Thymus (tissue), 11 donors: ENCODE measurements at regions not wholly inside any gene's neighbourhood (a gene's known extent, or its start where the extent isn't known, plus 50 kb on each side); places are given as distances from the start of the nearest gene placed in this dataset.
A peak's percentile ranks its signal among the peaks of the same experiment; 100 is the strongest.

Experiments
- DNase-seq, 9 donors: peaks; one replicate each; pipeline ENCODE4 v3.0.0-alpha.2; 2013; ENCODE audit warnings: low spot score in 9 of 9, low read depth in 6 of 9, missing footprints in 1 of 9
- H3K27ac ChIP-seq, 2 donors: one replicate each; pipeline ENCODE4 v1.5.1; 2013; ENCODE audit warnings: control low read depth in 1 of 2, low read depth in 1 of 2, low read length in 1 of 2, mild to moderate bottlenecking in 1 of 2, moderate library complexity in 1 of 2
- H3K27me3 ChIP-seq, 2 donors: one replicate each; pipeline ENCODE4 v1.5.1; 2013; ENCODE audit warnings: low read length in 1 of 2; ENCODE audit not compliant: control insufficient read depth in 2 of 2, insufficient read depth in 1 of 2
- H3K36me3 ChIP-seq, 2 donors: one replicate each; pipeline ENCODE4 v1.5.1; 2013; ENCODE audit warnings: low read length in 1 of 2, mild to moderate bottlenecking in 1 of 2, moderate library complexity in 1 of 2; ENCODE audit not compliant: control insufficient read depth in 2 of 2, insufficient read depth in 2 of 2
- H3K4me1 ChIP-seq, 2 donors: one replicate each; pipeline ENCODE4 v1.5.1; 2013; ENCODE audit warnings: low read length in 2 of 2; ENCODE audit not compliant: control insufficient read depth in 2 of 2, insufficient read depth in 2 of 2
- H3K4me3 ChIP-seq, 2 donors: one replicate each; pipeline ENCODE4 v1.5.1; 2013; ENCODE audit warnings: low read length in 2 of 2, control low read depth in 1 of 2, mild to moderate bottlenecking in 1 of 2
- H3K9me3 ChIP-seq, 2 donors: one replicate each; pipeline ENCODE4 v1.5.1; 2013; ENCODE audit warnings: low read length in 1 of 2, mild to moderate bottlenecking in 1 of 2; ENCODE audit not compliant: control insufficient read depth in 2 of 2, insufficient read depth in 1 of 2
- WGBS: extraction: QIAGEN DNeasy Blood & Tissue Kit; methylation state at CpG from one replicate; pipeline ENCODE4 v1.1.7; 2013; 5-methylcytosine and 5-hydroxymethylcytosine counted together
- donor health status: healthy.

DNA sequence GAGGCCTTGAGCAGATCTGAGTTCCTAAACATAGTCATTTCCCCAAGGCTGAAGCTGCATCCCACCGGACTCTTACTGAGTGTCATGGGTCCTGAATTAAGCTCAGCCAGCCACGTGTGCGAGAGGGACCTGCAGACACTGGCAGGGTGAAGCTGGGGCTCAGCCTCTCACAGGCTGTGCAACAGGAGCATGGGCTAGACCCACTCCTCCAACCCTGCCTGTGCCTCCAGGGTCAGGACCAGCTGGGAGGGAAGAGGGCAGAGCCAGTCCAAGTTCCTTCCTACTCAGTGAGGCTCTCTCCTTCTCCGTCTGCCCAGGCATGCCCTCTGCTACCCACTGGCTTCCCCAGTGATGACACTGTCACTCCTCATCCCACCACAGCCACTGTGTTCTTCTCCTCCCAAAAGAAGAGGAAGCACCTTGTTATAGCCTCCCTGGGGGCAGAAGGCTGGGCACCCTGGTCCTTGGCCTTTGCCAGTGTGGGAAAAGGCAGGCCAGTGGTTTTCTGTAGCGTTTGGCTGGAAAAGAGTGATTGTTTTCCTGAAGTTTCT lies 78.9 kb downstream of the KCNF1 start:
- Histone ChIP-seq H3K4me1 (no peaks in the 10 kb centered on the region), H3K9me3 (no peaks in the 10 kb centered on the region), H3K27me3 (peaks cover 0 to 4% of the 10 kb centered on the region in 2 donors), H3K36me3 (no peaks in the 10 kb centered on the region), H3K4me3 (no peak overlapping the region), H3K27ac (no peak overlapping the region)
- 89% methylated on average over 5 of the region's 5 CpGs for WGBS
- DNase-seq = no peak

DNA sequence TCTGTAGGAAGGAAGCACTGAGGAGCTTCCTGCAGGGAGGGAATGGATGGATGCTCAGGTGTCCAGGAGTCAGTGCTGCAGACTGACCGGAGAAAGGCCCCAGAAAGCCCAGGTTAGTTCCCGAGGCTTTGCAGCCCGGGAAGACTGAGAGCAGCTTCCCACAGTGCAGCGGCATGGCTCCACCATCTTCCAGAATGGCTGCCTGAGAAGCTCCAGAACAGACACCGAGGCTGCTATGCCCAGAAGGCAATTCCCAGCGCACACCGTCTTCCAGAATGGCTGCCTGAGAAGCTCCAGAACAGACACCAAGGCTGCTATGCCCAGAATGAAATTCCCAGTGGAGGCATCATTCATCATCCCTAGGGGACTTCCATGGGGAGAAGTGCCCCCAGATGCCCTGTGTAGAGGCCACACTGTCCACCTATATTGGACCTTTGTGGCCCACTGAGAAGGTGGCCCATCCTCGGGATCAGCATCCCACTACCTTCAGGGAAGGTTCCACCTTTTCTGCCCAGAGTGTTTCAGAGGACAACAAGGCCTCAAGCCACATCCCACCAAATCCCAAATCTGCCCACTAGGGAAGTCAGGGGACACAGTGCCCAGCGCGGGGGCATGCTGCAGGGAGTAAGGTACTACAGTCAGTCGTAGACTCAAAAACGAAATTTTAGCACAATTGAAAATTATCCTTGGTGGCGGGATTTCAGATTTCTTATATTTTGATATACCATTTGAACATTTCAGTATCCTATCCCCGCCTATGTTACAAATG lies 80.5 kb downstream of the KCNF1 start:
- Histone ChIP-seq H3K36me3 (no peaks in the 10 kb centered on the region), H3K27ac (no peak overlapping the region), H3K9me3 (no peaks in the 10 kb centered on the region), H3K4me1 (no peaks in the 10 kb centered on the region), H3K4me3 (no peak overlapping the region), H3K27me3 (peaks cover 0 to 4% of the 10 kb centered on the region in 2 donors)
- no peak for DNase-seq
- 92% methylated on average over 14 of the region's 14 CpGs for WGBS

DNA sequence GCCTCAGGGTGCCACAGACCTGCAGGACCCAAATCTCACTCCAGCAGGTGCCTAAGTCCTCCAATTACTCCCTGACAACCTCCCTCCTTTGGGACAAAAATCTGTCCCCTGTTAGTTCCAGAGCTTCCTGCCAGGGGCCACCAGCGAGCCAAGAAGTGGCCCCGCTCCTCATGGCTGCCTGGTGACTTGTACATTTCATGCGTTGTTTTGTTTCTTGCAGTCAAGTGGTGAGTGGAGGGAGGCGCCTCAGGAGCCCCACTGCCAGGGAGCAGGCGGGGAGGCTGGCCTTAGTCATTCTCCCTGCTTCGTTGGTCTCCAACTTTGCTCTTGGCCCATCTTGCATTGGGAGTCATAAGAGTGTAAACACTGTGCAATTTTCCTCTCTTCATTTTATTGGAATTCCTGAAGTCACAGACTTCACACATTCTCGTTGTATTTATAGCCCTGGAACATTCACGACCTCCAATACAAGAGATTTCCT lies 81.3 kb downstream of the KCNF1 start:
- 69% methylated on average over 8 of the region's 8 CpGs for WGBS

DNA sequence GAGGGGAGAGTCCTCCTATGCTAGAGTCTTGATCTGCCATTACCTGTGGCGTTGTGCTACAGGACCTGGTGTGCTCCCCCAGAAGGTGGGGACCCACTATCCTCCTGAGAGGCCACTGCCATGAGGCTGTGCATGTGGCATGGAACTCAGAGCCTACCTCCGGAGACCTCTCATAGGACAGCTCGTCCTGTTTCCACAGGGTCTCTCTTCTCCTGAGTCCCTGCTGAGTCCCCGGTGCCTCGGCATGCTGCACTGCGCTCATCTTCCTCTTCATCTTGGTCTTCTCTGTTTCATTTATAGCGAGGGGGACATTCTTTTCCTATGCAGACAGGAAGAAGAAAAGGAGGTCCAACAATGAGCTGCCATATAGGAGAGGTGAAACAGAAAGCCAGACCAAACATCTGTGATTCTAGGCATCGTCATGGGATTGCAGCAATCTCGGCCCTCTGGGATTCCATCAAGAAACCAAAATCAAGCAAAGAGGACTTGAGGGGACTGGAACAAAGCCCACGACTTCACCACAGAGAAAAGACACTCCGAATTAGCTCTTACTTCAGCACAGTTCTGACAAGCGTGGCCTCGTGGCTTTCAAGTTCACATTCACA lies 83.7 kb downstream of the KCNF1 start:
- DNase-seq = no peak
- 90% methylated on average over 13 of the region's 13 CpGs for WGBS
- Histone ChIP-seq H3K27me3 (peaks cover 0 to 4% of the 10 kb centered on the region in 2 donors), H3K4me3 (no peak overlapping the region), H3K36me3 (no peaks in the 10 kb centered on the region), H3K27ac (no peak overlapping the region), H3K4me1 (no peaks in the 10 kb centered on the region), H3K9me3 (no peaks in the 10 kb centered on the region)

More for the DNA sequence above, 81.3 kb downstream of the KCNF1 start:
- Histone ChIP-seq H3K4me1 (no peaks in the 10 kb centered on the region), H3K36me3 (no peaks in the 10 kb centered on the region), H3K9me3 (no peaks in the 10 kb centered on the region), H3K27me3 (peaks cover 0 to 4% of the 10 kb centered on the region in 2 donors), H3K4me3 (no peak overlapping the region), H3K27ac (no peak overlapping the region)
- DNase-seq = no peak

DNA sequence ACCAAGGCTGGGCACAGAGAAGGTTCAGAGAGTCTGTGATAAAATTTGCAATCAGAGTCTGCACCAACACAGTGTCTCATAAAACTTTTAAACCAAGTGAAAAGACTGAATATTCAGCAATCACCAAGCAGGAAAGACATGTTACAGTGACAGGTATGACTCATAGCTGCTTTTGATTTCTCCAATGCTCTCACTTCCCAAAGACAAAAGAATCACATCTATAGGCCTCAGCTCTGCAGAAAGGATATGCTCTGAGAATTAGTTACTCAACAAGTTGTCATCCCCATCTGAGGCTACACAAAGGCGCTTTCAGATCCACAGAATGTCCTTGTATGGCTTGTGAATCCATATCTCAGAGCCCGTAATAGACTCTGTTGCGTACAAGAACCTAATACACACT lies 92.5 kb downstream of the KCNF1 start:
- 95% methylated on average over 3 of the region's 3 CpGs for WGBS
- Histone ChIP-seq H3K4me1 (no peaks in the 10 kb centered on the region), H3K27ac (no peak overlapping the region), H3K4me3 (no peak overlapping the region), H3K36me3 (no peaks in the 10 kb centered on the region), H3K9me3 (no peaks in the 10 kb centered on the region), H3K27me3 (no peaks in the 10 kb centered on the region)
- peak in 2 of 9 donors; percentile 1 to 4 for DNase-seq

DNA sequence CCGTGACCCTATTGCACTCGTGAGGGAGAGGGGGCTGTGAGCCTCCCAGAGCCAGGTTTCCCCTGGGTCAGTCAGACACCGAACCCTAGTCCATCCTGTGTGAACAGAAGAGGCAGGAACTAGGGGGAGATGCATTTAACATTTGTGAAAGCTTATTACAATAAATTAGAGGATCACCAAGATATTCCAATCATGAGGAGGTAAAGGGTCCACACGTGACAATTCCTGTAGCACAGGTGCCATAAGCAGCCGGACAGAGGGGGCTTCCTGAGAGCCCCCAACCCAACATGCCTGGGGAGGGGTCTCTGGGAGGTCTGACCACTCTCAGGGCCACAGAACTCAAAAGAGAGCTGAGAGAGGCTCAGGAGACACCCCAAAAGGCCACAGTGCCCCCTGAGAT lies 93.3 kb downstream of the KCNF1 start:
- Histone ChIP-seq H3K4me3 (no peak overlapping the region), H3K27ac (no peak overlapping the region), H3K9me3 (no peaks in the 10 kb centered on the region), H3K36me3 (no peaks in the 10 kb centered on the region), H3K27me3 (no peaks in the 10 kb centered on the region), H3K4me1 (no peaks in the 10 kb centered on the region)
- WGBS = 94% methylated on average over 5 of the region's 5 CpGs
- no peak for DNase-seq

DNA sequence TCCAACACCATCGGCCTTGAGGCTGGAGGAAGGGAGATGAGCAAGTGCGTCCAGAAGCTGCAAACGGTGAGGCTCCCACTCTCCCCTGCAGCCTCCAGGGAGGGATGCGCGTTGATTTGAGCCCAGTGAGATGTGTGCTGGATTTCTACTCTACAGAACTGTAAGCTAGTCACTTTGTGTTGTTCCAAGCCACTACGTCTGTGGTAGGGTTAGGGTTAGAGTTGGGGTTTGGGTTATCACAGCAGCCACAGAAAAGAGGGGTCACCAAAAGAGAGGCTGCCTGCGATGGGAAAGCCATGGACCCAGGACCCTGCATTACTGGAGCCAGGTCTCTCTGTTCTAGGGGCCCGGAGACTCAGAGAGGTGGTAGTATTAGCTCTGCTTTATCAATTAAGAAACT lies 94.5 kb downstream of the KCNF1 start:
- Histone ChIP-seq H3K27me3 (no peaks in the 10 kb centered on the region), H3K36me3 (no peaks in the 10 kb centered on the region), H3K4me3 (no peak overlapping the region), H3K4me1 (no peaks in the 10 kb centered on the region), H3K9me3 (peaks cover 0 to under 1% of the 10 kb centered on the region in 2 donors), H3K27ac (no peak overlapping the region)
- DNase-seq = no peak
- 95% methylated on average over 8 of the region's 8 CpGs for WGBS

DNA sequence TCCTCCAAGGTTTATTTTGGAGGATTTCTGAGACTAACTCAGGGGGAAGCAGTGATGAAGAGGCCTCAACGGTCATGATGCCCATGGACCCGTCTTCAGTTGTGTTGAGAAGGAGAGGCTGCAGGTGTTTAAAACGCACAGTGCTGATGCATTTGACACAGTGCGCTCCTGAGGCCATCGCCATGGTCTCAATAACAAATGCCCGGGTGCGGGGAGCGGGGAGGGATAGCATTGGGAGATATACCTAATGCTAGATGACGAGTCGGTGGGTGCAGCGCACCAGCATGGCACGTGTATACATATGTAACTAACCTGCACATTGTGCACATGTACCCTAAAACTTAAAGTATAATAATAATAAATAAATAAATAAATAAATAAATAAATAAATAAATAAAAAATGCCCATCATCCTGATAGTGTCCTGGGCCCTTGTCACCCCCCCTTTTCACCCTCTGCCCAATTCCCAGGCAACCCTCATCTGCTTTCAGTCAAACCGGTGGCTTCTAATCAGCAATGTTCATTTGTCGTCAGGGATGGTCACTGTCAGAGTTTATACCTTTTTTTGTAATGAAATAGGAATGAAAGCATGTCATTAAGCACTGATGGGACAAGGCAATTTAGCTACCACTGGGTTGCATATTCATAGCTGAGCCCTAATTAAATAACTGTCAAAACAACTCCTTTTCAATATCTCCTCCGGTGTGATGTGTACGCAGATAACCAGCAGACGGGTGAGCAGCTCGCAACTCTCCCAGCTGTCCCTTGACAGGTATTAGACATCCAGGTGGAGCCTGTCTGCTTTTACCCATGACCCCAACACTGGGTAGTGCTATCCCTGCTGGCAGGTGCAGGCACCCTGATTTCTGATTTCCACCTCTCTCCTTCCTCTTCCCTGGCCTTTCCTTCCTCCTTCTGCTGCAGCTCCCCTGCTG lies 95.9 kb downstream of the KCNF1 start:
- no peaks in the 10 kb centered on the region for H3K4me1 ChIP-seq
- no peaks in the 10 kb centered on the region for H3K27me3 ChIP-seq
- 96% methylated on average over 18 of the region's 18 CpGs for WGBS
- H3K9me3 ChIP-seq = peaks cover 0 to 6% of the 10 kb centered on the region in 2 donors
- H3K36me3 ChIP-seq = no peaks in the 10 kb centered on the region
- H3K4me3 ChIP-seq = no peak overlapping the region
- H3K27ac ChIP-seq = no peak overlapping the region
- DNase-seq = no peak
